ENCODE measurements at regions not wholly inside any gene's neighbourhood (a gene's known extent, or its start where the extent isn't known, plus 50 kb on each side); places are given as distances from the start of the nearest gene placed in this dataset.

DNA sequence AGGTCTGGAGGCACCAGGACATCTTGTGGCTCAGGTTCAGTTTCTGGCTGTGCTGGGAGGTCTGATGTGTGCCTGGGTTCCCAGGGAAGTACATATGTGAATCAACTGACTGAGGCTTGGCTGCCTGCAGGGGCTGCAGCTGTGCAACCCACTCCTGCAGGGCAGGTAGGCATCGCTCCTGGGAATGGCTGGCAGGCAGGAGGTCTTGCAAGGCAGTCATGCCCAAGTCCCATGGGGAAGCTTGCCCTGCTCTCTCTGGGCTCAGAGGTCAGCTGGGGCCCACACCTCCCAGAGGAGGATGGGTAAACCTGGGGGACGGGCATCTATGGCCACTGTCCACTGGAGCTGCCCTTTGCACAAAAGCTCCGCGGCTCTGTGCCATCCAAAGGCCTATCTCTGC, 1141.8 kb downstream of the SLITRK1 start:
- intact Hi-C loops (cut with DNase I) = no loop called here
- H3K36me3 ChIP-seq (ENCODE audit: control insufficient read depth in 2 of 3, insufficient read depth in 3 of 3, low read length in 3 of 3) = no peaks in the 10 kb centered on the region
- H3K27me3 ChIP-seq (ENCODE audit: control insufficient read depth, insufficient read depth, low read length) = no peaks in the 10 kb centered on the region
- no peak overlapping the region for H3K4me3 ChIP-seq (ENCODE audit: low read length in 3 of 3)
- H3K9me3 ChIP-seq (ENCODE audit: control insufficient read depth in 2 of 3, insufficient read depth in 1 of 3, low read length in 3 of 3) = peaks cover 0 to 10% (median 3%) of the 10 kb centered on the region in 3 donors
- TF ChIP-seq CTCF (IDR thresholded peaks at IDR 0.05; ENCODE audit: borderline replicate concordance, extremely low read depth, insufficient read depth) = no peak
- H3K4me1 ChIP-seq (ENCODE audit: control insufficient read depth in 2 of 3, insufficient read depth in 2 of 3, low read depth in 1 of 3, low read length in 3 of 3) = no peaks in the 10 kb centered on the region
- no peak overlapping the region for H3K27ac ChIP-seq (ENCODE audit: low read depth in 2 of 2, low read length in 2 of 2)
- H3K9ac ChIP-seq (ENCODE audit: low read length in 3 of 3) = no peak overlapping the region
- DNase-seq = peak in 1 of 5 donors; percentile 33
- FAIRE-seq = no peak

- no peaks in the 10 kb centered on the region for H3K4me1 ChIP-seq (ENCODE audit: control insufficient read depth in 2 of 3, insufficient read depth in 2 of 3, low read depth in 1 of 3, low read length in 3 of 3)
- H3K27ac ChIP-seq (ENCODE audit: low read depth in 2 of 2, low read length in 2 of 2) = no peak overlapping the region
- H3K36me3 ChIP-seq (ENCODE audit: control insufficient read depth in 2 of 3, insufficient read depth in 3 of 3, low read length in 3 of 3) = no peaks in the 10 kb centered on the region
- intact Hi-C loops (cut with DNase I) = no loop called here
- DNase-seq = no peak
- no peak overlapping the region for H3K4me3 ChIP-seq (ENCODE audit: low read length in 3 of 3)
- no peaks in the 10 kb centered on the region for H3K27me3 ChIP-seq (ENCODE audit: control insufficient read depth, insufficient read depth, low read length)
- peak; percentile 8 for TF ChIP-seq CTCF (IDR thresholded peaks at IDR 0.05; ENCODE audit: borderline replicate concordance, extremely low read depth, insufficient read depth)
- no peak for FAIRE-seq
- peaks cover 0 to 10% (median 3%) of the 10 kb centered on the region in 3 donors for H3K9me3 ChIP-seq (ENCODE audit: control insufficient read depth in 2 of 3, insufficient read depth in 1 of 3, low read length in 3 of 3)
- H3K9ac ChIP-seq (ENCODE audit: low read length in 3 of 3) = no peak overlapping the region
These were observed 1142.4 kb downstream of the SLITRK1 start for GRCh38 chr13:82739881-82740280.

DNA sequence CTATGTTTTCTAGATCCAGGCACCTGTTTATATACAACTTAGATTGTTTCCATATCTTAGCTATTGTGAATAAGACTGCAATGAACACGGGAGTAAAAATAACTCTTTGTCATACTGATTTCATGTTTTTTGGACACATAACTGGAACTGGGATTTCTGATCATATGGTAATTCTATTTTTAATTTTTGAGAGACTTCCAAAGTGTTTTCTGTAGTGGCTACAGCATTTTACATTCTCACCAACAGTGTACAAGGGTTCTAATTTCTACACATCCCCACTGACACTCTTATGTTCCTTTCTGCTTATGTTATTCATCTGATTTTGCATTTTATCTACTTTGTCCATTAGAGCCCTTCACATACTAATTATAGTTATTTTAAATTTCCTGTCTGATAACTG, 1152.9 kb downstream of the SLITRK1 start:
- no peak overlapping the region for H3K9ac ChIP-seq (ENCODE audit: low read length in 3 of 3)
- no peak overlapping the region for H3K4me3 ChIP-seq (ENCODE audit: low read length in 3 of 3)
- no peak for TF ChIP-seq CTCF (IDR thresholded peaks at IDR 0.05; ENCODE audit: borderline replicate concordance, extremely low read depth, insufficient read depth)
- H3K36me3 ChIP-seq (ENCODE audit: control insufficient read depth in 2 of 3, insufficient read depth in 3 of 3, low read length in 3 of 3) = no peaks in the 10 kb centered on the region
- H3K27me3 ChIP-seq (ENCODE audit: control insufficient read depth, insufficient read depth, low read length) = no peaks in the 10 kb centered on the region
- no peak for DNase-seq
- FAIRE-seq = no peak
- H3K27ac ChIP-seq (ENCODE audit: low read depth in 2 of 2, low read length in 2 of 2) = no peak overlapping the region
- no peaks in the 10 kb centered on the region for H3K4me1 ChIP-seq (ENCODE audit: control insufficient read depth in 2 of 3, insufficient read depth in 2 of 3, low read depth in 1 of 3, low read length in 3 of 3)
- H3K9me3 ChIP-seq (ENCODE audit: control insufficient read depth in 2 of 3, insufficient read depth in 1 of 3, low read length in 3 of 3) = peaks cover 0 to 2% (median 0%) of the 10 kb centered on the region in 3 donors
- intact Hi-C loops (cut with DNase I) = no loop called here

- Histone ChIP-seq H3K4me3 (ENCODE audit: low read length in 3 of 3) (no peak overlapping the region), H3K27me3 (ENCODE audit: control insufficient read depth, insufficient read depth, low read length) (no peaks in the 10 kb centered on the region), H3K9ac (ENCODE audit: low read length in 3 of 3) (no peak overlapping the region), H3K27ac (ENCODE audit: low read depth in 2 of 2, low read length in 2 of 2) (no peak overlapping the region), H3K36me3 (ENCODE audit: control insufficient read depth in 2 of 3, insufficient read depth in 3 of 3, low read length in 3 of 3) (no peaks in the 10 kb centered on the region), H3K4me1 (ENCODE audit: control insufficient read depth in 2 of 3, insufficient read depth in 2 of 3, low read depth in 1 of 3, low read length in 3 of 3) (no peaks in the 10 kb centered on the region), H3K9me3 (ENCODE audit: control insufficient read depth in 2 of 3, insufficient read depth in 1 of 3, low read length in 3 of 3) (no peaks in the 10 kb centered on the region)
- intact Hi-C loops (cut with DNase I) = no loop called here
- FAIRE-seq (no peak), DNase-seq (no peak)
- TF ChIP-seq CTCF (IDR thresholded peaks at IDR 0.05; ENCODE audit: borderline replicate concordance, extremely low read depth, insufficient read depth) = no peak
These were observed 1161.3 kb downstream of the SLITRK1 start for GRCh38 chr13:82720986-82721385.
